ENCODE measurements at regions not wholly inside any gene's neighbourhood (a gene's known extent, or its start where the extent isn't known, plus 50 kb on each side); places are given as distances from the start of the nearest gene placed in this dataset.
A peak's percentile ranks its signal among the peaks of the same experiment; 100 is the strongest.

GRCh38 chr6:109237077-109237985 is 142.0 kb downstream of the CEP57L1 start:
- WGBS, 2 donors: 39 to 59% methylated on average over 12 of the region's 12 CpGs
- Histone ChIP-seq H3K27ac (peak overlapping the region in 3 of 4 donors; percentile 59 to 65 (median 61)), H3K9me3 (no peaks in the 10 kb centered on the region), H3K27me3 (no peaks in the 10 kb centered on the region), H3K36me3 (no peaks in the 10 kb centered on the region), H3K4me3 (no peak overlapping the region), H3K4me1 (peaks cover 8 to 16% (median 12%) of the 10 kb centered on the region in 4 donors)
- DNase-seq (no peak), ATAC-seq (ENCODE audit: low FRiP score in 2 of 2) (peak; percentile 41 to 73)
- no peak for TF ChIP-seq POLR2AphosphoS5 (IDR thresholded peaks at IDR 0.05)
- TF ChIP-seq, protein P1, sequence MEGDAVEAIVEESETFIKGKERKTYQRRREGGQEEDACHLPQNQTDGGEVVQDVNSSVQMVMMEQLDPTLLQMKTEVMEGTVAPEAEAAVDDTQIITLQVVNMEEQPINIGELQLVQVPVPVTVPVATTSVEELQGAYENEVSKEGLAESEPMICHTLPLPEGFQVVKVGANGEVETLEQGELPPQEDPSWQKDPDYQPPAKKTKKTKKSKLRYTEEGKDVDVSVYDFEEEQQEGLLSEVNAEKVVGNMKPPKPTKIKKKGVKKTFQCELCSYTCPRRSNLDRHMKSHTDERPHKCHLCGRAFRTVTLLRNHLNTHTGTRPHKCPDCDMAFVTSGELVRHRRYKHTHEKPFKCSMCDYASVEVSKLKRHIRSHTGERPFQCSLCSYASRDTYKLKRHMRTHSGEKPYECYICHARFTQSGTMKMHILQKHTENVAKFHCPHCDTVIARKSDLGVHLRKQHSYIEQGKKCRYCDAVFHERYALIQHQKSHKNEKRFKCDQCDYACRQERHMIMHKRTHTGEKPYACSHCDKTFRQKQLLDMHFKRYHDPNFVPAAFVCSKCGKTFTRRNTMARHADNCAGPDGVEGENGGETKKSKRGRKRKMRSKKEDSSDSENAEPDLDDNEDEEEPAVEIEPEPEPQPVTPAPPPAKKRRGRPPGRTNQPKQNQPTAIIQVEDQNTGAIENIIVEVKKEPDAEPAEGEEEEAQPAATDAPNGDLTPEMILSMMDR (IDR thresholded peaks at IDR 0.05): no peak
- TF ChIP-seq POLR2A (IDR thresholded peaks at IDR 0.05): peak in 1 of 4 donors; percentile 30
- TF ChIP-seq EP300 (IDR thresholded peaks at IDR 0.05): peak in 1 of 4 donors; percentile 9

DNA sequence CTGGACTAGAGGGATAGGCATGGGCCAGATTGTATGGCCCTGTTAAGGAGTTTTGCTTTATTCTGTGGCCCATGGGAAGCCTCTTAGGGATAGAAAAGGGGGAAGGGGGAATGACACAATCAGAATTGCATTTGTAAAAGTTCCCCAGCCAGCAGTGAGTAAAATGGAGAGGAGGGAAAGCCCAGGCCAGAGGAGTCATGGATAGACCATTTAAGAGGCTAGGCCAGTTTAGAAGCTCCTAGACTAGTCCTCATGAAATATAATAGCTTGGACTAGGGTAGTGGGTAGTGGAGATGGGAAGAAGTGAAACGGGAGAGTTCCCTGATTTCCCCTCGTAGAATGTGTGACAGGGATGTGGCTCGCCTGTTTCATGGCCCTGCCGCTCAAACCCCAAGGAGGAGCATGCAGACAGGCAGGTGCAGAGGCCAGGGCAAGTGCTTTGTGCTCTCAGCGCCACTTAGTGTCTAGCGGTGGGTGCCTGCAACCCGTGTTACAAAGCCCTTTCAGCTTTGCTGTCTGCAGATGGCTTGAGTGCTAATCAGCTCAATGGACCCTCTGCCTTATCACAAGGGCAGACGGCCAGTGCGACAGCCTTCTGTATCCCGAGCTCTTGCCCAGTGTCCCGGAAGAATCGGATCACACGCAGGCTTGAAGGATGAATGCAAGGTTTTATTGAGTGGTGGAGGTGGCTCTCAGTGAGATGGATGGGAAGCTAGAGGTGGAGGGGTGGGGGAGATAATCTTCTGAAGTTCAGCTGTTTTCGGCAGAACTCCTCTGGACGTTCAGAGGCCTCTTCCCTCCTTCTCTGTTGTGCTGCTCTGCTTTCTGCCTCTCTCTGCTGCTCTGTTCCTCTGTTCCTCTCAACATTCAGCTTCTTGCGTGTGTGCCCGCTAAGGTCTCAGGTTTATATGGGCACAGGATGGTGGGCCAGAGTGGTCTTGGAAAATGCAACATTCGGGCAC is 141.1 kb downstream of the CEP57L1 start:
- Histone ChIP-seq H3K4me1 (peaks cover 8 to 16% (median 12%) of the 10 kb centered on the region in 4 donors), H3K4me3 (no peak overlapping the region), H3K27me3 (no peaks in the 10 kb centered on the region), H3K27ac (peak overlapping the region in 3 of 4 donors; percentile 59 to 65 (median 61)), H3K9me3 (no peaks in the 10 kb centered on the region), H3K36me3 (no peaks in the 10 kb centered on the region)
- 66 to 67% methylated on average over 14 to 18 of the region's 18 CpGs for WGBS, 2 donors
- ATAC-seq (ENCODE audit: low FRiP score in 2 of 2) (no peak), DNase-seq (no peak)
- TF ChIP-seq EP300 (IDR thresholded peaks at IDR 0.05) (no peak), POLR2A (IDR thresholded peaks at IDR 0.05) (no peak), POLR2AphosphoS5 (IDR thresholded peaks at IDR 0.05) (no peak)
- TF ChIP-seq, protein P1 (IDR thresholded peaks at IDR 0.05): no peak

DNA sequence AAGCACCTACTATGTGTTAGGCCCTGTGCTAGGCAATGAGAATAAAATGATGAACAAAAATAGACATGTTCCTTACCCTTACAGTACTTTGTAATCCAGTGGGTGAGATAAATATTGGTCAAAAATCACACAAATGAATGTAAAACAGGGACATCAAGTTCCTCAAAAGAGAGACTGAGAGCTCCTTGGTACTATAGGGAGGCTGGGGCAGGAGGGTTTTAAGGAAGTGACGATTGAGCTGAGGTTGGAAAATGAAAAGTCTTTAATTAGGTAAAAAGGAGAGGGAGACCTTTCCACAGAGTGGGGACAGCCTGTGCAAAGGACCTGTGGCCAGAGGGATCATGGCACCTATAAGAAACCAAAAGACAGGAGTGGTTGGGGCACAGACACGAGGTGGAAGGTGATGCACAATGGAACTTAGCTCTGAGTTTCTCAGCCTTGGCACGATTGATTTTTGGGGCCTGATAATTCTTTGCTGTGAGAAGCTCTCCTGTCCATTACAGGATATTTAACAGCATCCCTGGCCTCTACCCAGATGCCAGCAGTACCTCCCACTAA is 140.3 kb downstream of the CEP57L1 start:
- Histone ChIP-seq H3K4me1 (peaks cover 8 to 15% (median 9%) of the 10 kb centered on the region in 4 donors), H3K27ac (no peak overlapping the region), H3K27me3 (no peaks in the 10 kb centered on the region), H3K4me3 (no peak overlapping the region), H3K9me3 (no peaks in the 10 kb centered on the region), H3K36me3 (no peaks in the 10 kb centered on the region)
- ATAC-seq (ENCODE audit: low FRiP score in 2 of 2) (no peak), DNase-seq (no peak)
- no peak for TF ChIP-seq EP300 (IDR thresholded peaks at IDR 0.05)
- TF ChIP-seq, protein P1 (IDR thresholded peaks at IDR 0.05): no peak
- TF ChIP-seq POLR2AphosphoS5 (IDR thresholded peaks at IDR 0.05): no peak
- no peak for TF ChIP-seq POLR2A (IDR thresholded peaks at IDR 0.05)
- 90% methylated on average over 3 of the region's 3 CpGs for whole genome bisulfite sequencing, 2 donors

DNA sequence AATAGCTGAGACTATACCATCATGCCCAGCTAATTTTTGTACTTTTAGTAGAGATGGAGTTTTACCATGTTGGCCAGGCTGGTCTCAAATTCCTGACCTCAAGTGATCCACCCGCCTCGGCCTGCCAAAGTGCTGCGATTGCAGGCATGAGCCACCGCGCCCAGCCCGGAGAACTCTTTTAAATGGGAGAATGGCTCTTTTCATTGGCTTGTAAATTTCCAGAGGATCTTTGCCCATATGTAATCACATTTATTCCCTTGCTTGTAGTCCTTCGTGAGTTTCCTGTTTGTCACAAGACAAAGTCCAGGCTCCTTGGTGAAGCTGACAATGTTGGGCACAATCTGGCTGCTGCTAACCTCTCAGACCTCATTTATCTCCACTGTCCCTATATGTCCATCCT is 135.1 kb downstream of the CEP57L1 start:
- peaks cover 0 to 4% (median 0%) of the 10 kb centered on the region in 4 donors for H3K4me1 ChIP-seq
- no peak overlapping the region for H3K4me3 ChIP-seq
- H3K27me3 ChIP-seq: no peaks in the 10 kb centered on the region
- DNase-seq: peak in 1 of 2 donors; percentile 42
- ATAC-seq (ENCODE audit: low FRiP score in 2 of 2): no peak
- no peaks in the 10 kb centered on the region for H3K36me3 ChIP-seq
- no peaks in the 10 kb centered on the region for H3K9me3 ChIP-seq
- H3K27ac ChIP-seq: no peak overlapping the region
- TF ChIP-seq POLR2A (IDR thresholded peaks at IDR 0.05) (no peak), EP300 (IDR thresholded peaks at IDR 0.05) (no peak), POLR2AphosphoS5 (IDR thresholded peaks at IDR 0.05) (no peak)
- TF ChIP-seq, protein P1 (IDR thresholded peaks at IDR 0.05): no peak
- 97 to 98% methylated on average over 7 of the region's 7 CpGs for WGBS, 2 donors
